ENCODE measurements at regions not wholly inside any gene's neighbourhood (a gene's known extent, or its start where the extent isn't known, plus 50 kb on each side); places are given as distances from the start of the nearest gene placed in this dataset.

DNA sequence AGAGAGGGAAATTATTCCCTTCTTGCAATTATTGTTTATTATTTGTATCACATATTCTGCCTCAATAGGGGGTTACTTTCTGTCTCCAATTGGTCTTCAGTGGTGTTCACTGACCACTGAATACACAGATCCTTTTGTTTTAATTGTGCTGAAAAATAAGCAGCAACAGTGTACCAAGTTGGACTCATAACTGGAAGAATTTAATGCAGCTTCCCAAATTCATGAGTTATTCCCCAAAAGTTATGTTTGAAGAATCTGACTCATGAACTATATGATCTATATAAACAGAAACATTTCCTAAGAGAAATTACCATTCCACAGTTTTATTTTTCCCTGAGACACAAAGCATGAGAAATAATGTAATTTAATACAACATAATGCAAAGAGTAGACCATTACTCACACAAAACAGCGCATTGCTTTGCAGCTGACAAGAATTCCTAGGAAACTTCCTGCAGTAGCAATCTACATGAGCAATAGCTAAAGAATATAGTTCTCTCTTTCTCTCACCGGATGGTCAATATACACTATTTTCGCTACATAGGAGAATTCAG is 479.2 kb downstream of the HTR7 start:
- TF ChIP-seq CTCF (IDR thresholded peaks at IDR 0.05): no peak
- TF ChIP-seq POLR2A (IDR thresholded peaks at IDR 0.05): no peak

Measured in adrenal gland (tissue), 5 donors.